ENCODE measurements at regions not wholly inside any gene's neighbourhood (a gene's known extent, or its start where the extent isn't known, plus 50 kb on each side); places are given as distances from the start of the nearest gene placed in this dataset.

DNA sequence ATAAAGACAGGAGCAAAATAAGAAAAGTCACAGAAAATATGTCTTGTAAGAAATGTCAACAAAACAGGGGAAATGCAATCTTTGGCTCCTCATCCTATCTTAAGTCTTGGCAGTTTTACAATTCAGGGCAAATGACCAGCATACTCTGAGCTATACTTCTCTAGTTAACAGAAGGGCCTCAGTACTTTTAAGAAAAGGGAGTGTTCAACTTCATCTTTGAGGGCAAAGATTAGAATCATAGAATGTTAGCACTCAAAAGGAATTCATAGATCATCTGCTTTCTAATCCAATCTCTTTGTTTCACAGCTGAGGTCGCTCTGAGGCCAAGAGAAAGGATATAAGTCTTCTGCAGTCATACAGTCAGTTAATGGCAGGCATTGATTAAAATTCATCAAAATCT, 174.0 kb upstream of the NT5C1B start (continued):
- TF ChIP-seq, protein P1, sequence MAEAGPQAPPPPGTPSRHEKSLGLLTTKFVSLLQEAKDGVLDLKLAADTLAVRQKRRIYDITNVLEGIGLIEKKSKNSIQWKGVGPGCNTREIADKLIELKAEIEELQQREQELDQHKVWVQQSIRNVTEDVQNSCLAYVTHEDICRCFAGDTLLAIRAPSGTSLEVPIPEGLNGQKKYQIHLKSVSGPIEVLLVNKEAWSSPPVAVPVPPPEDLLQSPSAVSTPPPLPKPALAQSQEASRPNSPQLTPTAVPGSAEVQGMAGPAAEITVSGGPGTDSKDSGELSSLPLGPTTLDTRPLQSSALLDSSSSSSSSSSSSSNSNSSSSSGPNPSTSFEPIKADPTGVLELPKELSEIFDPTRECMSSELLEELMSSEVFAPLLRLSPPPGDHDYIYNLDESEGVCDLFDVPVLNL (CRISPR knock-in tag; IDR thresholded peaks at IDR 0.05; ENCODE audit: low read depth): no peak
- no peak for TF ChIP-seq MYBL2 (IDR thresholded peaks at IDR 0.05; ENCODE audit: low read depth)
- no peak for TF ChIP-seq MYBL2 (CRISPR knock-in tag; IDR thresholded peaks at IDR 0.05; ENCODE audit: borderline replicate concordance)
- TF ChIP-seq DACH1 (IDR thresholded peaks at IDR 0.05; ENCODE audit: partially characterized antibody): no peak

DNA sequence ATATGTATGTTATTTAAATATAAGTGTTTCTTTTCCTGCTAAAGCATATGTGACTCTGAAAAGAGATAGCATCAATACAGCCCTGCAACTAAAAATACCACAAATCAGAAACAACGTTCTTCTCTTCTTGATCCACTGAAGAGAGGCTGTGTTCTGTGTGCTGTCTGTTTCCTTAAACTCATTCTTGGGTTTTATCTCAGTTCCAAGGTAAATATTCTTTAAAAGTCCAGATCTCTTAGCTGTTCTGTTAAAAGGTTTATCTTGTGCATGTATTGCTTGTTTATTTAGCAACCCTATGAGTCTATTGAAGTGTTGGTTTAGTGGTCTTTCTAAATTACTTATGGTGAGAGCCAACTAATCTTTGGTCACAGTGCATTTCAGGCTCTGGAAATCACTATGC, 173.3 kb upstream of the NT5C1B start:
- Histone ChIP-seq H2AFZ (ENCODE audit: low read depth, low read length) (no peak overlapping the region), H3K4me3 (no peak overlapping the region), H3K4me2 (ENCODE audit: insufficient read depth, low read length) (no peak overlapping the region), H4K20me1 (replicated peaks; ENCODE audit: control insufficient read depth, insufficient read depth, low read length) (no peaks in the 10 kb centered on the region), H3K4me1 (replicated peaks in 1 of 2; ENCODE audit: control insufficient read depth in 2 of 2, insufficient read depth in 2 of 2, low read length in 2 of 2) (no peaks in the 10 kb centered on the region), H3K9me1 (ENCODE audit: control insufficient read depth, insufficient read depth, low read length) (no peaks in the 10 kb centered on the region), H3K36me3 (ENCODE audit: control insufficient read depth, insufficient read depth, low read length) (no peaks in the 10 kb centered on the region), H3K27me3 (ENCODE audit: control insufficient read depth in 2 of 2, insufficient read depth in 2 of 2, low read length in 2 of 2) (no peaks in the 10 kb centered on the region), H3K27ac (ENCODE audit: extremely low read depth, low read depth, low read length) (no peak overlapping the region), H3K9ac (ENCODE audit: insufficient read depth in 1 of 2, low read depth in 2 of 2, low read length in 2 of 2) (no peak overlapping the region), H3K9me3 (replicated peaks; ENCODE audit: control insufficient read depth, insufficient read depth, low read depth, low read length) (0 out of 2 replicates have a peak, but pooled peaks cover 2% of the 10 kb centered on the region), H3K79me2 (ENCODE audit: control insufficient read depth, insufficient read depth, low read length) (no peaks in the 10 kb centered on the region)
- no peak for FAIRE-seq
- DNase-seq (ENCODE audit: extremely low read depth in 1 of 4, low spot score in 3 of 4): no peak
- BruUV-seq (replicated peaks): no TSS peak
- ATAC-seq: no peak
- in situ Hi-C loops (cut with MboI) (loop anchor here (25.0 kb wide), 1 partner anchor 1100 kb away; no protein-coding TSS in a partner anchor), intact Hi-C loops (cut with micrococcal nuclease) (no loop called here)
- POLR2A ChIA-PET: no interaction called here
- WGBS (ENCODE audit: insufficient coverage, low coverage, missing lambda C conversion rate): 0% methylated on average over 1 of the region's 1 CpG
- CTCF ChIA-PET (ENCODE audit: low intra/inter-chr PET ratio): no interaction called here
- TF ChIP-seq NCOA2 (IDR thresholded peaks at IDR 0.05; ENCODE audit: partially characterized antibody in 2 of 2): no peak
- TF ChIP-seq ZNF134 (CRISPR knock-in tag; conservative IDR thresholded peaks at IDR 0.05): no peak
- TF ChIP-seq, protein P2, sequence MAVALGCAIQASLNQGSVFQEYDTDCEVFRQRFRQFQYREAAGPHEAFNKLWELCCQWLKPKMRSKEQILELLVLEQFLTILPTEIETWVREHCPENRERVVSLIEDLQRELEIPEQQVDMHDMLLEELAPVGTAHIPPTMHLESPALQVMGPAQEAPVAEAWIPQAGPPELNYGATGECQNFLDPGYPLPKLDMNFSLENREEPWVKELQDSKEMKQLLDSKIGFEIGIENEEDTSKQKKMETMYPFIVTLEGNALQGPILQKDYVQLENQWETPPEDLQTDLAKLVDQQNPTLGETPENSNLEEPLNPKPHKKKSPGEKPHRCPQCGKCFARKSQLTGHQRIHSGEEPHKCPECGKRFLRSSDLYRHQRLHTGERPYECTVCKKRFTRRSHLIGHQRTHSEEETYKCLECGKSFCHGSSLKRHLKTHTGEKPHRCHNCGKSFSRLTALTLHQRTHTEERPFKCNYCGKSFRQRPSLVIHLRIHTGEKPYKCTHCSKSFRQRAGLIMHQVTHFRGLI (CRISPR knock-in tag; IDR thresholded peaks at IDR 0.05): no peak
- TF ChIP-seq DDX20 (tag; IDR thresholded peaks at IDR 0.05; ENCODE audit: low read depth): no peak
- no peak for TF ChIP-seq SMARCA4 (IDR thresholded peaks at IDR 0.05)
- TF ChIP-seq ETV5 (CRISPR knock-in tag; IDR thresholded peaks at IDR 0.05; ENCODE audit: low read depth): no peak
- TF ChIP-seq TRIM24 (IDR thresholded peaks at IDR 0.05): no peak
- no peak for TF ChIP-seq STAT5B (CRISPR knock-in tag; IDR thresholded peaks at IDR 0.05)
- no peak for TF ChIP-seq ZNF232 (CRISPR knock-in tag; IDR thresholded peaks at IDR 0.05)
- no peak for TF ChIP-seq IRF9 (tag; IDR thresholded peaks at IDR 0.05)
- no peak for TF ChIP-seq EGR1 (conservative IDR thresholded peaks at IDR 0.05)
- TF ChIP-seq MCM5 (IDR thresholded peaks at IDR 0.05; ENCODE audit: low read depth): no peak
- TF ChIP-seq, protein P3, sequence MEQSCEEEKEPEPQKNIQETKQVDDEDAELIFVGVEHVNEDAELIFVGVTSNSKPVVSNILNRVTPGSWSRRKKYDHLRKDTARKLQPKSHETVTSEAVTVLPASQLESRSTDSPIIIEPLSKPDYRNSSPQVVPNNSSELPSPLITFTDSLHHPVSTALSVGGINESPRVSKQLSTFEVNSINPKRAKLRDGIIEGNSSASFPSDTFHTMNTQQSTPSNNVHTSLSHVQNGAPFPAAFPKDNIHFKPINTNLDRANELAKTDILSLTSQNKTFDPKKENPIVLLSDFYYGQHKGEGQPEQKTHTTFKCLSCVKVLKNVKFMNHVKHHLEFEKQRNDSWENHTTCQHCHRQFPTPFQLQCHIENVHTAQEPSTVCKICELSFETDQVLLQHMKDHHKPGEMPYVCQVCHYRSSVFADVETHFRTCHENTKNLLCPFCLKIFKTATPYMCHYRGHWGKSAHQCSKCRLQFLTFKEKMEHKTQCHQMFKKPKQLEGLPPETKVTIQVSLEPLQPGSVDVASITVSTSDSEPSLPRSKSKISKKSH (CRISPR knock-in tag; IDR thresholded peaks at IDR 0.05): no peak
- TF ChIP-seq POLR2A (conservative IDR thresholded peaks at IDR 0.05): no peak
